ENCODE measurements at regions not wholly inside any gene's neighbourhood (a gene's known extent, or its start where the extent isn't known, plus 50 kb on each side); places are given as distances from the start of the nearest gene placed in this dataset.

DNA sequence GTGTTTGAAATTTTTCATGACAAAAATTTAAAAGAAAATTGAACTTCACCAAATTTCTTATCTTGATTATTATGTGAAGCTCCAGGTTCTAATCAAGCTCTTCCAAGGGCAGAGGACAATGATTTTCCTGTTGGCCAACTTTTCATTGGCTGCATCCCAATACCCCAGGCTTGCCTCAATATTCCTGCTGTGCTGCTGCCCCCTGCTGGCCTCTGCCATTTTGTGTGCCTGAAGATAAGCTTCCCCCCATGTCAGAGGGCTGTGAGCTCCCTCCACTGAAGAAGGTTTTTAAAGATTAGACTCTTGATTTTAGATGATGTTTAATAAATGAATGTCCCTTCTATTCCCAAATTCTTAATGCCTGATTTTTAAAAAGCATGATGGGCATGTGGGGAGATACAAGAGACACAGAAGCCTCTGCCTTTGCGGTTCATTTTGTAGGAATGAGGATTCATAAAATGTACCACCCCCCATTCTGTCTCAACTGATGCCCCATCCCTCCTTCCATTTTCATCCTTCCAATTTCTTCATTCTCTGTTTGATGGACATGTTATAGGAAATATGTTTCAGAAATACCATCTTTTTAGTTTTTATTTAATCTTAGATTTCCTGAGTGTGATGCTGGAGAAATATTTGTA, 76.7 kb upstream of the RGS6 start:
- DNase-seq (ENCODE audit: low read depth, low spot score) = no peak

DNA sequence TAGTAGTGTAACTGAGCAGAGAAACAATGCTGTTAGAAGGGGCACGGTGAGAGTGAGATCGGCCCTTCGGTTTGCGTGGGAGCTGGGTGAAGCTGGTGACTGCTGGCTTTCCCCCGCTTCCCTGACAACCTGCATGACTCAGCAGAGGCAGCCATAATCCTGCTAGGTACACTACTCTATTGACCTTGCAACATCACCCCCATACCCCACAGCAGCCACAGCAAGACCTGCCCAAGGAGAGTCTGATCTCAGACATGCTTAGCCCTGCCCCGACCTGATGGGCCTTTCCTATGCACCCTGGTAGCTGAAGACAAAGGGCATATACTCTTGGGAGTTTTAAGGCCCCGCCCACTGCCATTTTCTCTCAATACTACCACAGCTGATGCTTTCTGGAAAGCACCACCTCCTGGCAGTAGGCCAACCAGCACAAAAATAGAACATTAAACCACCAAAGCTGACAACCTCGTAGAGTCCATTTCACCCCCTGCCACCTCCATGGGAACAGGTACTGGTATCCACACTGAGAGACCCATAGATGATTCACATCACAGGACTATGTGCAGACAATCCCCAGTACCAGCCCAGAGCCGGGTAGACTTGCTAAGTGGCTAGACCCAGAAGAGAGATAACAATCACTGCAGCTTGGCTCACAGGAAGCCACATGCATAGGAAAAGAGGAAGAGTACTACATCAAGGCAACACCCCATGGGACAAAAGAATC, 75.9 kb upstream of the RGS6 start:
- no peak for DNase-seq (ENCODE audit: low read depth, low spot score)

DNA sequence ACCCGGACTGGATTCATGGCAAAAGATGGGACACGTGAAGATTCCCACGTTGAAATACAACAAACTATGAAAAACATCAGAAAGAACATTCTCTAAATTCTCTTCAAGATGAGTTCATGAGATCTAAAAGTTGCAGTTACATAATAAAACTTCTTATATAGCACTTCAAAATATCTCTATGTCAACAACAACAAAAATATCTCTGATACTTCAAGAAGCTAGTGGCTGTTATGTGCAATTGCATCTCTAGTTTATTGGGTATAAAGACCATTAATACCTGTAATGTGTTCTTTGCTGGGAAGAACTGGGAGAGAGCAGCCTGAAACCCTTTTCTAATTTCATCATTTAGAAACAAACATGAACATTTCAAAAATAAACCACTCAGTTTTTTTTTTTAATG, 69.2 kb upstream of the RGS6 start:
- DNase-seq (ENCODE audit: low read depth, low spot score) = no peak

DNA sequence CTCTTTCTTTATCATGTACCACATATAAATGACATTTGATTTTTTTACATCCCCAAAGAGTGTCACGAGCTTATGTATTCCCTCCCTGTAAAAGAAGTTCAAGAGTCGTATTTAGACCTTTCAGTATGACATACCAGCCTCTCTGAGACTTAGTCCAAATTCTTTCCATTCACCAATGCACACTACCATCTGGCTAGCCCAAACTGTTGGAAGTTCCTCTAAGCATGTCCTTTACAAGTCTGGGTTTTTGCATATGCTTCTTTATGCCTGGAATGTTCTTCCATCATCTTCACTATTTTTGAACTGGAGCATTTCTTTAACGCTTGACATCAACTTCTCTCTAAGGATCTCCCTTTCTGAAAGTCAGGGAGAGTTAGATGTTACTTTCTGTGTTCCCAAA, 68.5 kb upstream of the RGS6 start:
- no peak for DNase-seq (ENCODE audit: low read depth, low spot score)

Data from activated naive CD8-positive, alpha-beta T cell treated with anti-CD3 and anti-CD28 coated beads, Interleukin-2, amount 50 U/mL, for 16 hours (primary cell).